NB4 (cell line): ENCODE measurements at regions not wholly inside any gene's neighbourhood (a gene's known extent, or its start where the extent isn't known, plus 50 kb on each side); places are given as distances from the start of the nearest gene placed in this dataset.
A peak's percentile ranks its signal among the peaks of the same experiment; 100 is the strongest.

Source experiments
- DNase-seq: peaks from one replicate; pipeline ENCODE4 v3.0.0; 2010; ENCODE audit warnings: low read depth
- H3K4me3 ChIP-seq: one replicate; pipeline ENCODE4 v1.5.1; 2011; ENCODE audit warnings: mild to moderate bottlenecking, low read depth, low read length, moderate library complexity
- MYC ChIP-seq: IDR thresholded peaks from 2 replicates; pipeline ENCODE4 v1.6.1; 2011; ENCODE audit warnings: low read depth, low read length
- POLR2A ChIP-seq: IDR thresholded peaks from 2 replicates; pipeline ENCODE4 v1.6.1; 2011; ENCODE audit warnings: mild to moderate bottlenecking; ENCODE audit not compliant: insufficient read length; ENCODE audit errors: extremely low read depth
- TF ChIP-seq, protein P1 (sequence below): IDR thresholded peaks from 2 replicates; pipeline ENCODE4 v1.6.1; 2011; ENCODE audit warnings: low read depth, low read length
- TF ChIP-seq, protein P2 (sequence below): IDR thresholded peaks from one replicate; pipeline ENCODE4 v1.5.1; 2012; ENCODE audit warnings: low read depth, low read length

- TF ChIP-seq, protein P1, sequence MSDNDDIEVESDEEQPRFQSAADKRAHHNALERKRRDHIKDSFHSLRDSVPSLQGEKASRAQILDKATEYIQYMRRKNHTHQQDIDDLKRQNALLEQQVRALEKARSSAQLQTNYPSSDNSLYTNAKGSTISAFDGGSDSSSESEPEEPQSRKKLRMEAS: no peak
- TF ChIP-seq, protein P2, sequence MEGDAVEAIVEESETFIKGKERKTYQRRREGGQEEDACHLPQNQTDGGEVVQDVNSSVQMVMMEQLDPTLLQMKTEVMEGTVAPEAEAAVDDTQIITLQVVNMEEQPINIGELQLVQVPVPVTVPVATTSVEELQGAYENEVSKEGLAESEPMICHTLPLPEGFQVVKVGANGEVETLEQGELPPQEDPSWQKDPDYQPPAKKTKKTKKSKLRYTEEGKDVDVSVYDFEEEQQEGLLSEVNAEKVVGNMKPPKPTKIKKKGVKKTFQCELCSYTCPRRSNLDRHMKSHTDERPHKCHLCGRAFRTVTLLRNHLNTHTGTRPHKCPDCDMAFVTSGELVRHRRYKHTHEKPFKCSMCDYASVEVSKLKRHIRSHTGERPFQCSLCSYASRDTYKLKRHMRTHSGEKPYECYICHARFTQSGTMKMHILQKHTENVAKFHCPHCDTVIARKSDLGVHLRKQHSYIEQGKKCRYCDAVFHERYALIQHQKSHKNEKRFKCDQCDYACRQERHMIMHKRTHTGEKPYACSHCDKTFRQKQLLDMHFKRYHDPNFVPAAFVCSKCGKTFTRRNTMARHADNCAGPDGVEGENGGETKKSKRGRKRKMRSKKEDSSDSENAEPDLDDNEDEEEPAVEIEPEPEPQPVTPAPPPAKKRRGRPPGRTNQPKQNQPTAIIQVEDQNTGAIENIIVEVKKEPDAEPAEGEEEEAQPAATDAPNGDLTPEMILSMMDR: no peak
- TF ChIP-seq MYC: no peak
- TF ChIP-seq POLR2A: no peak
- no peak overlapping the region for H3K4me3 ChIP-seq
- DNase-seq: no peak
These were observed 380.1 kb downstream of the NUF2 start for GRCh38 chr1:163701783-163702374.

- no peak for DNase-seq
- TF ChIP-seq MYC (no peak), POLR2A (no peak)
- TF ChIP-seq, protein P1: no peak
- TF ChIP-seq, protein P2: no peak
- no peak overlapping the region for H3K4me3 ChIP-seq
These were observed 382.0 kb downstream of the NUF2 start for GRCh38 chr1:163703794-163704193.

- peak; percentile 7 for DNase-seq
- H3K4me3 ChIP-seq: no peak overlapping the region
- no peak for TF ChIP-seq POLR2A
These were observed 385.2 kb downstream of the NUF2 start for GRCh38 chr1:163706915-163707314.

- no peak for DNase-seq
- TF ChIP-seq MYC (no peak), POLR2A (no peak)
- TF ChIP-seq, protein P2: no peak
- TF ChIP-seq, protein P1: no peak
These were observed 387.9 kb downstream of the NUF2 start for GRCh38 chr1:163709636-163710035.

DNA sequence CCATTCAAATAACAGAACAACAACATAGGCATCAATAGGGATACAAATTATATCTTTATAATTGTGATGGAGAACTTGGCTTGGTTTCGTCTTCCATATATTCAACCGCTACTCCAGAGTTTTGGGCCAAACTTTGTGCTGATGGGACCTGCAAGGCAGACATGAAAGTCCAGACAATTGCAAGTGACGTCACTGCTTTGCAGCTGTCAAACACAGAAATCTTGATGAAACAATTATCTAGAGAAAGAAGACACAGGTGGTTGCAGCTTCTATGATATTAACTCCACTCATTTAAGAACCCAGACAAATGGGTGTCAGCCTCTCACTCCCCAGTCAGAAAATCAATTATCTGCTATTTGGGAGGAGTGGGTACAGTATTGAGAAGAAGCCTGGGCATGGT is 390.6 kb downstream of the NUF2 start:
- no peak overlapping the region for H3K4me3 ChIP-seq
- no peak for DNase-seq
- TF ChIP-seq, protein P2: no peak
- TF ChIP-seq, protein P1: no peak
- TF ChIP-seq MYC (no peak), POLR2A (no peak)

More at GRCh38 chr1:163709636-163710035, 387.9 kb downstream of the NUF2 start:
- no peak overlapping the region for H3K4me3 ChIP-seq

- no peak overlapping the region for H3K4me3 ChIP-seq
- TF ChIP-seq, protein P2: no peak
- no peak for TF ChIP-seq POLR2A
- TF ChIP-seq, protein P1: peak; percentile 33; the same call in 1 of the 2 replicates
- no peak for DNase-seq
These were observed 398.5 kb downstream of the NUF2 start for GRCh38 chr1:163720294-163720693.
